8988T (cell line): ENCODE measurements at regions not wholly inside any gene's neighbourhood (a gene's known extent, or its start where the extent isn't known, plus 50 kb on each side); places are given as distances from the start of the nearest gene placed in this dataset.

Source experiments
- DNase-seq: peaks from one replicate; pipeline ENCODE4 v3.0.0; 2011

GRCh38 chr11:97349201-97349600 is 959.4 kb downstream of the JRKL start:
- DNase-seq, result no peak

- no peak for DNase-seq
Observed at GRCh38 chr11:97351939-97352338, 962.1 kb downstream of the JRKL start.

- no peak for DNase-seq
Observed at GRCh38 chr11:97354026-97354425, 964.2 kb downstream of the JRKL start.

- no peak for DNase-seq
Observed at GRCh38 chr11:97354576-97354975, 964.8 kb downstream of the JRKL start.

GRCh38 chr11:97355230-97355629 is 965.4 kb downstream of the JRKL start:
- DNase-seq, result no peak

- no peak for DNase-seq
Observed at GRCh38 chr11:97356144-97356543, 966.3 kb downstream of the JRKL start.

- no peak for DNase-seq
Observed at GRCh38 chr11:97359016-97359415, 969.2 kb downstream of the JRKL start.

GRCh38 chr11:97361812-97362378 is 972.1 kb downstream of the JRKL start:
- no peak for DNase-seq

- DNase-seq, result no peak
Observed at GRCh38 chr11:97363331-97363730, 973.5 kb downstream of the JRKL start.

GRCh38 chr11:97364047-97364446 is 974.2 kb downstream of the JRKL start:
- DNase-seq, result no peak

- DNase-seq, result no peak
Observed at GRCh38 chr11:97367406-97368083, 977.7 kb downstream of the JRKL start.

GRCh38 chr11:97389270-97389669 is 999.5 kb downstream of the JRKL start:
- DNase-seq, result no peak

GRCh38 chr11:97398246-97398645 is 1008.4 kb downstream of the JRKL start:
- DNase-seq, result no peak

GRCh38 chr11:97409141-97409540 is 1019.3 kb downstream of the JRKL start:
- DNase-seq, result no peak

GRCh38 chr11:97414801-97415200 is 1025.0 kb downstream of the JRKL start:
- DNase-seq, result no peak

GRCh38 chr11:97419729-97420128 is 1029.9 kb downstream of the JRKL start:
- DNase-seq, result no peak

GRCh38 chr11:97428247-97428790 is 1038.5 kb downstream of the JRKL start:
- no peak for DNase-seq

GRCh38 chr11:97430877-97431276 is 1041.1 kb downstream of the JRKL start:
- no peak for DNase-seq

- no peak for DNase-seq
Observed at GRCh38 chr11:97432926-97433325, 1043.1 kb downstream of the JRKL start.

GRCh38 chr11:97445561-97445960 is 1055.7 kb downstream of the JRKL start:
- DNase-seq, result no peak

GRCh38 chr11:97451441-97451840 is 1061.6 kb downstream of the JRKL start:
- no peak for DNase-seq

- DNase-seq, result no peak
Observed at GRCh38 chr11:97454988-97455387, 1065.2 kb downstream of the JRKL start.

- no peak for DNase-seq
Observed at GRCh38 chr11:97460091-97460490, 1070.3 kb downstream of the JRKL start.

- no peak for DNase-seq
Observed at GRCh38 chr11:97461044-97461880, 1071.4 kb downstream of the JRKL start.
